ENCODE measurements at regions not wholly inside any gene's neighbourhood (a gene's known extent, or its start where the extent isn't known, plus 50 kb on each side); places are given as distances from the start of the nearest gene placed in this dataset.

GRCh38 chr10:120783867-120784266 lies 67.3 kb upstream of the WDR11 start:
- no peak overlapping the region for H2AFZ ChIP-seq (ENCODE audit: control insufficient read depth, low read depth, low read length)
- no peaks in the 10 kb centered on the region for H4K20me1 ChIP-seq (ENCODE audit: control insufficient read depth, insufficient read depth)
- 15% methylated on average over 6 of the region's 6 CpGs for WGBS (ENCODE audit: insufficient coverage, insufficient replicate concordance, low lambda C conversion rate, missing lambda C conversion rate)
- H3K9me3 ChIP-seq (replicated peaks; ENCODE audit: control insufficient read depth, insufficient read depth, low read length) = no peaks in the 10 kb centered on the region
- no peak for FAIRE-seq
- no peak overlapping the region for H3K9ac ChIP-seq (ENCODE audit: control insufficient read depth, insufficient read depth, low read length)
- H3K4me3 ChIP-seq = no peak overlapping the region
- intact Hi-C loops (cut with micrococcal nuclease; ENCODE audit: unreplicated experiment) (no loop called here), in situ Hi-C loops (cut with MboI) (no loop called here)
- CTCF ChIA-PET = no interaction called here
- H3K4me2 ChIP-seq (ENCODE audit: control insufficient read depth, insufficient read depth) = no peak overlapping the region
- H3K27me3 ChIP-seq (replicated peaks in 1 of 2; ENCODE audit: control insufficient read depth in 2 of 2, insufficient read depth in 2 of 2, low read length in 1 of 2) = no peaks in the 10 kb centered on the region; a peak in 1 of 4 replicates
- no peaks in the 10 kb centered on the region for H3K4me1 ChIP-seq (ENCODE audit: control insufficient read depth, insufficient read depth, low read length)
- DNase-seq (ENCODE audit: low read depth, low spot score) = no peak
- H3K36me3 ChIP-seq (ENCODE audit: control insufficient read depth in 2 of 2, insufficient read depth in 2 of 2, low read length in 1 of 2) = no peaks in the 10 kb centered on the region
- no peak overlapping the region for H3K27ac ChIP-seq (ENCODE audit: control insufficient read depth, insufficient read depth)
- no peak for ATAC-seq
- POLR2A ChIA-PET = no interaction called here
- no TSS peak for BruUV-seq (replicated peaks)
- RAD21 ChIA-PET (ENCODE audit: unreplicated experiment) = no interaction called here
- no peaks in the 10 kb centered on the region for H3K79me2 ChIP-seq (ENCODE audit: control insufficient read depth, insufficient read depth, low read length)
- SMC1A ChIA-PET (ENCODE audit: uncharacterized antibody, unreplicated experiment) = no interaction called here
- TF ChIP-seq IRF4 (IDR thresholded peaks at IDR 0.05; ENCODE audit: low read depth, low read length) (no peak), SMARCA5 (IDR thresholded peaks at IDR 0.05) (no peak), PKNOX1 (IDR thresholded peaks at IDR 0.05) (no peak), ESRRA (IDR thresholded peaks at IDR 0.05; ENCODE audit: low read length) (no peak), NBN (IDR thresholded peaks at IDR 0.05) (no peak), LARP7 (IDR thresholded peaks at IDR 0.05) (no peak), ZBTB40 (IDR thresholded peaks at IDR 0.05; ENCODE audit: borderline replicate concordance) (no peak), RB1 (IDR thresholded peaks at IDR 0.05; ENCODE audit: borderline replicate concordance) (no peak), CBX5 (IDR thresholded peaks at IDR 0.05; ENCODE audit: low read depth) (no peak), STAT1 (conservative IDR thresholded peaks at IDR 0.05) (no peak)

All from GM12878 (cell line).